HG03354 (cell line): ENCODE measurements at regions not wholly inside any gene's neighbourhood (a gene's known extent, or its start where the extent isn't known, plus 50 kb on each side); places are given as distances from the start of the nearest gene placed in this dataset.
"Not testable (repeated sequence)": the region's sequence is repeated elsewhere in the genome, so short reads cannot be mapped to it uniquely, and the experiment has no call there.

Experiments
- ATAC-seq: cut with Tn5 transposase; IDR thresholded peaks from one replicate; pipeline ENCODE4 v1.9.1; 2021; ENCODE audit warnings: mild to moderate bottlenecking; ENCODE audit not compliant: unreplicated experiment, poor library complexity, severe bottlenecking

GRCh38 chr12:4194668-4195067 is 78.9 kb upstream of the CCND2 start:
- ATAC-seq, result no peak

GRCh38 chr12:4193821-4194220 is 79.7 kb upstream of the CCND2 start:
- no peak for ATAC-seq

DNA sequence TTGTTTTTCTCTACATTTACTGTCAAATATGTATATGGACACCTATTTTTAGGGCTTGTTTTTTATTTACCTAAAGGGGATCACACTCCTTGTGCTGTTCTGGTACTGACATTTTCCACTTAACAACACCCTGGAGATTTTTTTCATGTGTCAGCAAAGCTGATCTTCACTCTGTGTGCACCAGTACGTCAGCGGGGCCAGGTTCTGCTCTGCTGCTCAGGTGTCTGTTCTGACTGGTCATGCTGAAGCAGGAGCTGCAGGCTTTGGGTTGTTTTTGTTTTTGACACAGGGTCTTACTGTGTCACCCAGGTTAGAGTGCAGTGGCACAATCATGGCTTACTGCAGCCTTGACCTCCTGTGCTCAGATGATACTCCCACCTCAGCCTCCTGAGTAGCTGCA is 81.9 kb upstream of the CCND2 start:
- ATAC-seq, result peak; percentile 72

DNA sequence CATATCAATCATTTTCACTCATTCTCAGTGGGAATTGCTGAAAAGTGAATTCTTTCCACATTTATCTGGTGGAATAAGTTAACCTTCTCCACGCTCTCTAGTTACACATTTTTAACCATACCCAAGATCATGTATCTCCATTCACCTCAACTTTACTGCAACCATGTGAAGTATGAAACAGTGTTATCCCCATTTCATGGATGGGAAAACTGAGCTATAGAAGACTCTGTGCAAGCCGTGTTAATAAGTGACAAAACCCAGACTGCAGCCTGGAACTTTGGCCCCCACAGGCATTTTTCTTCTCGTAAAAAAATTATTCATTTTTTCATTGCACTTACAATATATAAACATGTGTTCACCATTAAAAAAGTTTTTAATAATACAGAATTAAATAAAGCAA is 82.4 kb upstream of the CCND2 start:
- ATAC-seq, result no peak

GRCh38 chr12:4190366-4191063 is 83.0 kb upstream of the CCND2 start:
- ATAC-seq, result no peak

DNA sequence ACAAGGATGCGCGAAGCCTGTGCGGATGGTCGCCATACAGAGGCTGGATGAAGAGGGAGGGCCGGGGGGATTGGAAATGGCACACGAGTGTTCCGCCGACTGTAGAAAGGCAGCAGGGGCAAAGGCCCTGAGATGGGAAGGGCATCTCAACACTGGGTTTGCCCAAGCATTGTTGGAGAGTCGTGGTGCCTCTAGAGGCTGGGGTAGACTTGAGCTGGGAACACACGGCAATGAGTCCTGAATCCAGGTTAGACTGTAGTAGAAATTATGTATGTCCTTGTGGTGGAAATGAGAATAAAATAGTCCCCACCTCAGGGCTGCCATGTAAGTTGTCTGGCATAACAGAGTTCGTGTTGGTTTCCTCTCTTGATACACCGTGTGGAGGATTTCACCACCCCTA is 83.8 kb upstream of the CCND2 start:
- no peak for ATAC-seq

DNA sequence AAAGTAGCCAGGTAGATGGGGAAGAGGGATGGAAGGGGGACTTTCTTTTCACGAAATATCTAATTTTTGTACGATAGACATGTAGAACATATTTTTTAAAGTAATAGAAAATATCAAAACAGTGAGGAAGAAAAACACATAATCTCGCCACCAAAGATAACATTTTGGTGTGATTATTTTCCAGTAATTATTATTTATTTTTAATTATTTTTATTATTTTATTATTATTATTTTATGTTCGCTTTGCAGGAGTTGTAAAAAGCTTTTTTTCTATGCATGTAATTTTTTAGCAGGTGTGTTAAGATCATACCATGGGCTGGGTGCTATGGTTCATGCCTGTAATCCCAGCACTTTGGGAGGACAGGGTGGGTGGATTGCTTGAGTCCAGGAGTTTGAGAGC is 85.6 kb upstream of the CCND2 start:
- ATAC-seq, result no peak

- ATAC-seq, result not testable (repeated sequence)
Measured at GRCh38 chr12:4187315-4187714, 86.2 kb upstream of the CCND2 start.

DNA sequence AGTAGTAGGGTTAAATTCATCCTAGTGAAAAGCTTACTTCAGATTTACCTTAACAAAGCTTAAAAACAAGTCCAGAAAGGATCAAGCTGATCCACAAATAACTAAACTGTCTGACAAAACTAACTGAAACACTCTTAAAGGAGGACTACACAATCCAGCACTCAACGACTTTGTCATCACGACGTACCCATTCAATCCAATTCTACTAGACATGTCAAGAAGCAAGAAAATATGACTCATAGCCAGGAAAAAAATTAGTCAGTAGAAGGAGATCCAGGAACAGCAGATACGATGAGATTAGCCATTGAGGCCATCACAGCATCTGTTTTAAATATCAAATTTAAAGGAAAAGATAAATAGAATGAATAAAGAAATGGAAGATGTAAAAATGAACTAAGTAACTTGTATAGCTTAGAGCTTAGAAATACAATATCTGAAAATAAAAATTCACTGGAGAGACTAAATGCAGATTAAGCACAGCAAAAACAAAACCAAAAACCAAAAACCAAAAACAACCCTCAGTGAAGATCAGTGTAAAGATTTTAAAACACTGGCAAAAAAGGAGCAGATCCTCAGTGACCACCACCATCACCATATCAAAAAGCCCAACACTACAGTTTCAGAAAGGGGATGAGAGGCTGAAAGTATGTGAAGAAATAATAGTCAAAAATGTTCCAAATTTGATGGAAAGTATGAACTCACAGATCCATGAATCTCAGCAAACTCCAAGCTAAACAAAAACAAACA is 95.0 kb upstream of the CCND2 start:
- ATAC-seq, result no peak

DNA sequence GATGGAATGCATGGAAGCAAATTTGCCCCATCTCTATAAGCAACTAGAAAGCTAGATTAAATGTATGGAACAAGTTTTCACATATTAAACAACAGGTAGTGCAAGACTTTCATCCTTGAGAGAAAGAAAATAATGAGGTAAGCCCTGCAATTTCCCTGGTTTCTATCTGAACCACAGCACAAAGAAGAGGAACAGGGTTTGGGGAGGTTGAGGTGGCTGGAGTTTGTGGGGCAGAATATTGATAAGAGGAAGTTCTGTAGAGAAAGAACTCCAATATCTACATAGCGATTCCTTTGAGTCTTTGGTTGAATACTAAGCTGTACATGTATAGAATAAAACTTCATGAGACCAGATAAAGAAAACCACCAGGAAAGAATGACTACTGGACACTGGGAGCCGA is 96.3 kb upstream of the CCND2 start:
- ATAC-seq, result no peak

DNA sequence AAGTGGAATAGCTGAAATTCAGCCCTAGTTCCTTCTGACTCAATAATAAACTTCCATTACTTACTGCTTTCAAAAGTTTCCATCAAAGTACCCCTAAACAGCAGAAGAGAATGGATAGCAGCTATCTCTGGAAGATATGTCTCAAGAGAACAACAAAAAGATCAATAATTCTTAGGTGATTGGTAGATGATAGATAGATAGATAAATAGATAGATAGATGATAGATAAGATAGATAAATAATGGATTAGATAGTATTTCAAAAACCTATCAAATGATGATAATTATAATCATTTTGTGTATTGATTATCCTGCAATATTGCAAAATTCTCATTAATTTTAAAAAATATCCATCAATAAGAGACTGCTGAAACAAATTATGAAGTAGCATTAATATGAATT is 97.4 kb upstream of the CCND2 start:
- no peak for ATAC-seq

DNA sequence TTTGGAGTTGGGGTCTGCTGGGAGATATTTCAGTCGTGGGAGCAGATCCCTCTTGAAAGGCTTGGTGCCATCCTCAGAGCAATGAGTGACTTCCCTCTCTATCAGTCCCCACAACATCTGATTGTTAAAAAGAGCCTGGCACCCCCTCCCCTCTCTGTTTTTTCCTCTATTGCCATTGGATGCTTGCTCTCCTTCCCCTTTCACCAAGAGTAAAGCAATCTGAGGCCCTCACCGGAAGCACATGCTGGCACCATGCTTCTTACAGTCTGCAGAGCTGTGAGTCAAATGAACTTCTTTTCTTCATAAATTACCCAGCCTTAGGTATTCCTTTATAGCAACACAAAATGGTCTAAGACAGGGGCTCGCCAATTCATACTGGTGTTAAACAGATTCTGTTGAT is 99.1 kb upstream of the CCND2 start:
- ATAC-seq, result no peak

DNA sequence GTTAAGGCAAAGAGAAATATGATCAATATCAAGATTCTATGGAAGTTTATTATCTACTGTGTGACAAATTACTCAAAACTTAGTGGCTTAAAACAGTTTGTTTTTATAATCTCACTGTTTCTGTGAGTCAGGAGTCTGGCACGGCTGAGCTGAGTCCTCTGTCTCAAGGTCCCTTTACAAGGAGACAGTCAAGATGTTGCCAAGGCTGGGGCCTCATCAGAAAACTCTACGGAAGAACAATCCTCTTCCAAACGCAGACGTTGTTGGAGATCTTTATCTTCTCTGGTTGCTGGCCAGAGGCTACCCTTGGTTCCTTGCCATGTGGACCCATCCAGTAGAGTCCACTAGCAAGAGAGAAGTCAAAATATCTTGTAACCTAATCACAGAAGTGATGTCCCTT is 100.6 kb upstream of the CCND2 start:
- ATAC-seq, result no peak

- no peak for ATAC-seq
Measured at GRCh38 chr12:4171742-4172141, 101.8 kb upstream of the CCND2 start.

- no peak for ATAC-seq
Measured at GRCh38 chr12:4169959-4170358, 103.6 kb upstream of the CCND2 start.

GRCh38 chr12:4169531-4169930 is 104.0 kb upstream of the CCND2 start:
- ATAC-seq, result no peak

DNA sequence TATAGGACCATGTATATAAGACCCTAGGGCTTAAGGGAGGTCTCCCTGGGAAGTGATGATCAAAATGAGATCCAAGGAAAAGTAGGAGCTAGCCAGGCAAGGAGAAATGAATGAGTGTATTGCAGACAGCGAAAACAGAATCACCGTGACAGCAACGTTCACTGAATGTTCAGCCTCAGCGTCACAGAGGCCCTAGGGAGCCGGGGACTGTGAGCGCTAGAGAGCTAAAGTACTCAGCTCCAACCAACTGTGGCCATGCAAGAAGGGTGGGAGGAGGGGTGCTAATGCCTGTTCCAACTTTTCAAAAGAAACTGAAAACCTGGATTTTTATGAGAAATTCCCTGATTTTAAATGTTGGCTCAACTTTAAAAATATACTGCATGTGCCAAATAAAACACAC is 105.5 kb upstream of the CCND2 start:
- no peak for ATAC-seq

GRCh38 chr12:4164559-4165558 is 108.7 kb upstream of the CCND2 start:
- peak; percentile 74 for ATAC-seq

GRCh38 chr12:4164188-4164558 is 109.4 kb upstream of the CCND2 start:
- no peak for ATAC-seq

GRCh38 chr12:4161718-4162117 is 111.8 kb upstream of the CCND2 start:
- no peak for ATAC-seq
